ENCODE measurements at regions not wholly inside any gene's neighbourhood (a gene's known extent, or its start where the extent isn't known, plus 50 kb on each side); places are given as distances from the start of the nearest gene placed in this dataset.
"Not testable (repeated sequence)": the region's sequence is repeated elsewhere in the genome, so short reads cannot be mapped to it uniquely, and the experiment has no call there.

DNA sequence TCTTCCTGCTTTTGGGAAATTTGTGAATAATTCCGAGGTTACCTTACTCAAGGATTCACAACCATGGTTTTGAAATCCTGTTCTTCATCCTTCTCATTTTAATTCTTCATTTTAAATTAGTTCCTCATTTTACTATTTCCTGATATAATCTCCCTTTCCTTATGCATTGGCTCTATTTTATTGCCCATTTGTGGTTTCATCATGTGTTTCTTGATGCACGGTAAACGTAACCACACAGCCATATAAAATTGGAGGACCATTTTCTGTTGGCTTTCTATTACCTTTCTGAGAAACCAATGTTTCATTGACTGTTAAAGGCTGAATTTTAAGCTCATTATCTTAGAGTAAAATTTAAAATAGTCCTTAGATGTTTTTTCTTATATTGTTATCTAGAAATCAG, 100.3 kb upstream of the NDST4 start:
- TF ChIP-seq, protein P1, sequence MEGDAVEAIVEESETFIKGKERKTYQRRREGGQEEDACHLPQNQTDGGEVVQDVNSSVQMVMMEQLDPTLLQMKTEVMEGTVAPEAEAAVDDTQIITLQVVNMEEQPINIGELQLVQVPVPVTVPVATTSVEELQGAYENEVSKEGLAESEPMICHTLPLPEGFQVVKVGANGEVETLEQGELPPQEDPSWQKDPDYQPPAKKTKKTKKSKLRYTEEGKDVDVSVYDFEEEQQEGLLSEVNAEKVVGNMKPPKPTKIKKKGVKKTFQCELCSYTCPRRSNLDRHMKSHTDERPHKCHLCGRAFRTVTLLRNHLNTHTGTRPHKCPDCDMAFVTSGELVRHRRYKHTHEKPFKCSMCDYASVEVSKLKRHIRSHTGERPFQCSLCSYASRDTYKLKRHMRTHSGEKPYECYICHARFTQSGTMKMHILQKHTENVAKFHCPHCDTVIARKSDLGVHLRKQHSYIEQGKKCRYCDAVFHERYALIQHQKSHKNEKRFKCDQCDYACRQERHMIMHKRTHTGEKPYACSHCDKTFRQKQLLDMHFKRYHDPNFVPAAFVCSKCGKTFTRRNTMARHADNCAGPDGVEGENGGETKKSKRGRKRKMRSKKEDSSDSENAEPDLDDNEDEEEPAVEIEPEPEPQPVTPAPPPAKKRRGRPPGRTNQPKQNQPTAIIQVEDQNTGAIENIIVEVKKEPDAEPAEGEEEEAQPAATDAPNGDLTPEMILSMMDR (conservative IDR thresholded peaks at IDR 0.05): no peak
- Histone ChIP-seq H3K9me3 (ENCODE audit: control insufficient read depth, low read length) (peaks cover 5% of the 10 kb centered on the region), H3K27me3 (ENCODE audit: control insufficient read depth, insufficient read depth, low read length, poor library complexity, severe bottlenecking) (no peaks in the 10 kb centered on the region), H3K4me3 (ENCODE audit: low read length) (no peak overlapping the region), H3K27ac (ENCODE audit: low read depth, low read length) (no peak overlapping the region), H3K36me3 (ENCODE audit: control insufficient read depth, insufficient read depth, low read length) (no peaks in the 10 kb centered on the region), H3K4me1 (ENCODE audit: control insufficient read depth, insufficient read depth, low read length) (peaks cover 5% of the 10 kb centered on the region), H3K9ac (ENCODE audit: extremely low read depth, low read length, poor library complexity, severe bottlenecking) (no peak overlapping the region)
- no peak overlapping the region for H3K27ac Mint-ChIP-seq
- 96 to 100% methylated on average over 3 of the region's 3 CpGs for WGBS, 2 experiments (ENCODE audit: insufficient coverage in 1 of 2, insufficient read length in 1 of 2)
- no peaks in the 10 kb centered on the region for H3K27me3 Mint-ChIP-seq (ENCODE audit: insufficient read depth)
- no peak overlapping the region for H3K4me3 Mint-ChIP-seq
- H3K36me3 Mint-ChIP-seq (ENCODE audit: low read depth): no peaks in the 10 kb centered on the region
- peaks cover 20% of the 10 kb centered on the region for H3K4me1 Mint-ChIP-seq
- DNase-seq: no peak
- H3K9me3 Mint-ChIP-seq: peaks cover 4% of the 10 kb centered on the region

DNA sequence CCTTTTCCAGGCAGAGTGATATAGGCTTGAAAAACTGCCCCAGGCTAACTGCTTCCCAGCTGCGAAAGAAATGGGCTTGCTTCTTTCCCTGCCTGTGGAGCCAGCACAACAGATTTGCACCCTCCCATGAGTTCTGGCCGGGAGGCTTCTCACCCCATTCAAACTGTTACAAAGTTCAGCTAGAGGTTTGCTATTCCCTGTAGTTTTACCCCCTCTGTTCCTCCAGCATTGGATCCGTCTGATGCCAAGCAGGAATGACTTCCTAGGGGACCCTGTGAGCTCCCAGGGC, 87.6 kb upstream of the NDST4 start:
- Histone ChIP-seq H3K36me3 (ENCODE audit: control insufficient read depth, insufficient read depth, low read length) (no peaks in the 10 kb centered on the region), H3K9me3 (ENCODE audit: control insufficient read depth, low read length) (peaks cover 5% of the 10 kb centered on the region), H3K9ac (ENCODE audit: extremely low read depth, low read length, poor library complexity, severe bottlenecking) (no peak overlapping the region), H3K4me3 (ENCODE audit: low read length) (no peak overlapping the region), H3K27me3 (ENCODE audit: control insufficient read depth, insufficient read depth, low read length, poor library complexity, severe bottlenecking) (no peaks in the 10 kb centered on the region), H3K4me1 (ENCODE audit: control insufficient read depth, insufficient read depth, low read length) (peaks cover 7% of the 10 kb centered on the region), H3K27ac (ENCODE audit: low read depth, low read length) (no peak overlapping the region)
- 38 to 66% methylated on average over 1 to 3 of the region's 3 CpGs for WGBS, 2 experiments (ENCODE audit: insufficient coverage in 1 of 2, insufficient read length in 1 of 2)
- H3K27me3 Mint-ChIP-seq (ENCODE audit: insufficient read depth): no peaks in the 10 kb centered on the region
- peaks cover 37% of the 10 kb centered on the region for H3K9me3 Mint-ChIP-seq
- TF ChIP-seq, protein P1 (conservative IDR thresholded peaks at IDR 0.05): no peak
- peaks cover 14% of the 10 kb centered on the region for H3K36me3 Mint-ChIP-seq (ENCODE audit: low read depth)
- H3K4me1 Mint-ChIP-seq: peaks cover 10% of the 10 kb centered on the region
- no peak overlapping the region for H3K4me3 Mint-ChIP-seq
- peak; percentile 78 for DNase-seq
- H3K27ac Mint-ChIP-seq: peak overlapping the region; percentile 89

DNA sequence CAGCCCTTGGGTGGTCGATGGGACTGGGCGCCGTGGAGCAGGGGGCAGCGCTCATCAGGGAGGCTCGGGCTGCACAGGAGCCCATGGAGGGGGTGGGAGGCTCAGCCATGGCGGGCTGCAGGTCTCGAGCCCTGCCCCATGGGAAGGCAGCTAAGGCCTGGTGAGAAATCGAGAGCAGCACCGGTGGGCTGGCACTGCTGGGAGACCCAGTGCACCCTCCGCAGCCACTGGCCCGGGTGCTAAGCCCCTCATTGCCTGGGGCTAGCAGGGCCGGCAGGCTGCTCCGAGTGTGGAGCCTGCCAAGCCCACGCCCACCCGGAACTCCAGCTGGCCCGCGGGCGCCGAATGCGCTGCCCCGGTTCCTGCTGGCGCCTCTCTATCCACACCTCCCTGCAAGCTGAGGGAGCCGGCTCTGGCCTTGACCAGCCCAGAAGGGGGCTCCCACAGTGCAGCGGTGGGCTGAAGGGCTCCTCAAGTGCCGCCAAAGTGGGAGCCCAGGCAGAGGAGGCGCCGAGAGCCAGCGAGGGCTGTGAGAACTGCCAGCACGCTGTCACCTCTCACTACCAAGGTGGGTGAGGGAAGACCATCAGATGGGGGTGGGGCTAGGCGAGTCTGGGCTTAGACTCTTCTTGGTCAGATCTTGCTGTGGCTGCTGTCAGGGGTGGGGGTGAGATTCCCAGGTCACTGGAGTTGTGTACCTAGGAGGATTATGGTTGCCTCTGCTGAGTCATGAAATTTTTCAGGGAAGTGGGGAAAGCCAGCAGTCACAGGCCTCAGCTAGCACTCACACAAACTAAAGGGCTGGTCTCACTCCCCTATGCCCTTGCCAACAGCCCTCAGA, 87.0 kb upstream of the NDST4 start:
- H3K4me1 ChIP-seq (ENCODE audit: control insufficient read depth, insufficient read depth, low read length); H3K4me3 Mint-ChIP-seq; H3K9ac ChIP-seq (ENCODE audit: extremely low read depth, low read length, poor library complexity, severe bottlenecking); H3K27ac ChIP-seq (ENCODE audit: low read depth, low read length); H3K9me3 ChIP-seq (ENCODE audit: control insufficient read depth, low read length); H3K27me3 ChIP-seq (ENCODE audit: control insufficient read depth, insufficient read depth, low read length, poor library complexity, severe bottlenecking); H3K36me3 ChIP-seq (ENCODE audit: control insufficient read depth, insufficient read depth, low read length); H3K4me1 Mint-ChIP-seq; H3K4me3 ChIP-seq (ENCODE audit: low read length); H3K27me3 Mint-ChIP-seq (ENCODE audit: insufficient read depth): not testable (repeated sequence)
- 94% methylated on average over 30 of the region's 30 CpGs; no CpG with 5 or more reads in 1 of the 2 experiments for WGBS, 2 experiments (ENCODE audit: insufficient coverage in 1 of 2, insufficient read length in 1 of 2)
- Mint-ChIP-seq H3K27ac (peak overlapping the region; percentile 89), H3K36me3 (ENCODE audit: low read depth) (peaks cover 14% of the 10 kb centered on the region), H3K9me3 (peaks cover 37% of the 10 kb centered on the region)
- DNase-seq: peak; percentile 61

DNA sequence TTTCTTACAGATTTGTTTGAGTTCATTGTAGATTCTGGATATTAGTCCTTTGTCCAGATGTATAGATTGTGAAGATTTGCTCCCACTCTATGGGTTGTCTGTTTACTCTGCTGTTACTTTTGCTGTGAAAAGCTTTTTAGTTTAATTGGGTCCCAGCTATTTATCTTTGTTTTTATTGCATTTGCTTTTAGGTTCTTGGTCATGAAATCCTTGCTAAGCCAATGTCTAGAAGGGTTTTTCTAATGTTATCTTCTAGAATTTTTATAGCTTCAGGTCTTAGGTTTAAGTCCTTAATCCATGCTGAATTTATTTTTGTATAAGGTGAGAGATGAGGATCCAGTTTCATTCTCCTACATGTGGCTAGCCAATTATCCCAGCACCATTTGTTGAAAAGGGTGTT, 81.2 kb upstream of the NDST4 start:
- not testable (repeated sequence) for H3K27ac ChIP-seq (ENCODE audit: low read depth, low read length); H3K4me3 Mint-ChIP-seq; H3K27ac Mint-ChIP-seq; H3K4me1 Mint-ChIP-seq; H3K4me1 ChIP-seq (ENCODE audit: control insufficient read depth, insufficient read depth, low read length); H3K27me3 Mint-ChIP-seq (ENCODE audit: insufficient read depth); H3K36me3 Mint-ChIP-seq (ENCODE audit: low read depth); DNase-seq; H3K27me3 ChIP-seq (ENCODE audit: control insufficient read depth, insufficient read depth, low read length, poor library complexity, severe bottlenecking); H3K36me3 ChIP-seq (ENCODE audit: control insufficient read depth, insufficient read depth, low read length); H3K9ac ChIP-seq (ENCODE audit: extremely low read depth, low read length, poor library complexity, severe bottlenecking); H3K4me3 ChIP-seq (ENCODE audit: low read length)
- H3K9me3 Mint-ChIP-seq: peaks cover 30% of the 10 kb centered on the region
- H3K9me3 ChIP-seq (ENCODE audit: control insufficient read depth, low read length): peaks cover 10% of the 10 kb centered on the region

Data from endodermal cell (in vitro differentiated cells).